Panc1 (cell line): ENCODE measurements at regions not wholly inside any gene's neighbourhood (a gene's known extent, or its start where the extent isn't known, plus 50 kb on each side); places are given as distances from the start of the nearest gene placed in this dataset.

Experiments used
- CTCF ChIP-seq: fragments of 450-650 bp; IDR thresholded peaks from 2 replicates; pipeline ENCODE4 v1.5.1; 2017; ENCODE audit warnings: mild to moderate bottlenecking
- POLR2AphosphoS5 ChIP-seq: IDR thresholded peaks from 2 replicates; pipeline ENCODE4 v1.6.1; 2012; ENCODE audit warnings: mild to moderate bottlenecking, low read depth, low read length, moderate library complexity
- REST ChIP-seq, 2 experiments: IDR thresholded peaks; 2 replicates each; pipeline ENCODE4 v1.6.1; 2011 to 2012; ENCODE audit warnings: low read depth in 2 of 2, control low read depth in 1 of 2, low read length in 1 of 2, mild to moderate bottlenecking in 1 of 2, moderate library complexity in 1 of 2; ENCODE audit not compliant: insufficient read depth in 1 of 2
- SIN3A ChIP-seq: IDR thresholded peaks from 2 replicates; pipeline ENCODE4 v1.6.1; 2012; ENCODE audit warnings: low read depth, mild to moderate bottlenecking, low read length, moderate library complexity, borderline replicate concordance; ENCODE audit not compliant: insufficient read depth
- TCF7L2 ChIP-seq: IDR thresholded peaks from 2 replicates; pipeline ENCODE4 v1.6.1; 2011; ENCODE audit warnings: mild to moderate bottlenecking, low read depth, low read length, inconsistent platforms

DNA sequence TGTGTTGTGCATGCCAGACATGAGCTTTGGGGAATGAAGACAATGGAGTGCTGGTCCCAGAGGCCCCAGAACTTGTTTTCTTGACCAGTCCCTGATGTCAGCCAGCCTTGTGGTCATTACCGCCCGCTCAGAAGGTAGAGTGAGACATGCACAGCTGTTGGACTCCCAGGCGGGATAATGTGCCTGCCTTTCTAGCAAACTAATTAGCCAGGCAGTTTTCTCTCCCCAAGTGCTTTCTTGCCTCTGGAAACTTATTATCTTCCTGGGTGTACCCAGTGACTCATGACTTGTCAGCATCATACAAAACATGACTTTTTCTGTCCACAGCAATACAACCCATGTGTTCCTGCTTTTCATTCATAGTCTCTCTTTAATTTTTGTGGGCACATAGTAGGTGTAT lies 131.1 kb downstream of the RMI1 start:
- TF ChIP-seq CTCF (no peak), TCF7L2 (no peak), POLR2AphosphoS5 (no peak), REST (IDR thresholded peaks at IDR 0.05; ENCODE audit: insufficient read depth in 1 of 2, low read depth in 2 of 2, low read length in 1 of 2) (no peak), SIN3A (no peak)
